ENCODE measurements at regions not wholly inside any gene's neighbourhood (a gene's known extent, or its start where the extent isn't known, plus 50 kb on each side); places are given as distances from the start of the nearest gene placed in this dataset.
A peak's percentile ranks its signal among the peaks of the same experiment; 100 is the strongest.

DNA sequence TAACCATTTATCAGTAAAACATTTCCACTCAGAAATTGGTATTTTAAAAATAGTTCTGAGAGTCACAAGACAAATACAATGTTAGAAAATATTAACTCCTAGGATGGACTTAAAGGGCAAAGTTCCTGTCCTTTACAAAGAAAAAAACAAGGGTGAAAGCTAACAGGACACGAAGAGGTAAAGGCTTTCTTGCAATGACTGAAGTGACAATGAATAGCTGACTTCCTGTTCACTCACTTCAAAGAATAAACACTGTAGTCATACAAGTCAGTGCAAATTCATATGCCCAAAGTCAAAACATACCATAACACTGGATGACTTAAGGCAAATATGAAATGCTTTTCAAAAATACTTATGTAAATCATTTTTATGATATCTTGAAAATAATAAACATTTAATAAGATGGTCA is 1389.8 kb upstream of the ALCAM start:
- Histone ChIP-seq H3K4me3 (no peak overlapping the region), H3K9me3 (no peaks in the 10 kb centered on the region), H3K27me3 (no peaks in the 10 kb centered on the region), H3K36me3 (replicated peaks in 1 of 2; ENCODE audit: insufficient read depth in 1 of 2, low read depth in 2 of 2) (no peaks in the 10 kb centered on the region), H3K4me1 (no peaks in the 10 kb centered on the region), H3K27ac (peak overlapping the region in 1 of 4 donors; percentile 12)
- intact Hi-C loops (cut with DNase I) = no loop called here
- TF ChIP-seq, protein P1, sequence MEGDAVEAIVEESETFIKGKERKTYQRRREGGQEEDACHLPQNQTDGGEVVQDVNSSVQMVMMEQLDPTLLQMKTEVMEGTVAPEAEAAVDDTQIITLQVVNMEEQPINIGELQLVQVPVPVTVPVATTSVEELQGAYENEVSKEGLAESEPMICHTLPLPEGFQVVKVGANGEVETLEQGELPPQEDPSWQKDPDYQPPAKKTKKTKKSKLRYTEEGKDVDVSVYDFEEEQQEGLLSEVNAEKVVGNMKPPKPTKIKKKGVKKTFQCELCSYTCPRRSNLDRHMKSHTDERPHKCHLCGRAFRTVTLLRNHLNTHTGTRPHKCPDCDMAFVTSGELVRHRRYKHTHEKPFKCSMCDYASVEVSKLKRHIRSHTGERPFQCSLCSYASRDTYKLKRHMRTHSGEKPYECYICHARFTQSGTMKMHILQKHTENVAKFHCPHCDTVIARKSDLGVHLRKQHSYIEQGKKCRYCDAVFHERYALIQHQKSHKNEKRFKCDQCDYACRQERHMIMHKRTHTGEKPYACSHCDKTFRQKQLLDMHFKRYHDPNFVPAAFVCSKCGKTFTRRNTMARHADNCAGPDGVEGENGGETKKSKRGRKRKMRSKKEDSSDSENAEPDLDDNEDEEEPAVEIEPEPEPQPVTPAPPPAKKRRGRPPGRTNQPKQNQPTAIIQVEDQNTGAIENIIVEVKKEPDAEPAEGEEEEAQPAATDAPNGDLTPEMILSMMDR (IDR thresholded peaks at IDR 0.05) = no peak
- TF ChIP-seq POLR2A (IDR thresholded peaks at IDR 0.05) = no peak
- DNase-seq = no peak
- peak; percentile 40 for ATAC-seq
- WGBS, 2 donors = 0 to 5% methylated on average over 1 of the region's 1 CpG

- peak overlapping the region in 1 of 4 donors; percentile 5 for H3K27ac ChIP-seq
- DNase-seq (no peak), ATAC-seq (no peak)
- H3K9me3 ChIP-seq = no peaks in the 10 kb centered on the region
- 44 to 53% methylated on average over 2 of the region's 2 CpGs for WGBS, 2 donors
- H3K4me3 ChIP-seq = no peak overlapping the region
- TF ChIP-seq, protein P1 (IDR thresholded peaks at IDR 0.05) = no peak
- no peak for TF ChIP-seq POLR2A (IDR thresholded peaks at IDR 0.05)
- no peaks in the 10 kb centered on the region for H3K36me3 ChIP-seq (replicated peaks in 1 of 2; ENCODE audit: insufficient read depth in 1 of 2, low read depth in 2 of 2)
- H3K27me3 ChIP-seq = no peaks in the 10 kb centered on the region
- H3K4me1 ChIP-seq = no peaks in the 10 kb centered on the region
- intact Hi-C loops (cut with DNase I) = no loop called here
These were observed 1389.3 kb upstream of the ALCAM start for GRCh38 chr3:103977417-103977816.

GRCh38 chr3:103991461-103992115 is 1375.1 kb upstream of the ALCAM start:
- intact Hi-C loops (cut with DNase I) = no loop called here
- WGBS, 2 donors = 56 to 64% methylated on average over 10 of the region's 10 CpGs
- no peaks in the 10 kb centered on the region for H3K36me3 ChIP-seq (replicated peaks in 1 of 2; ENCODE audit: insufficient read depth in 1 of 2, low read depth in 2 of 2)
- DNase-seq (no peak), ATAC-seq (no peak)
- no peaks in the 10 kb centered on the region for H3K4me1 ChIP-seq
- H3K4me3 ChIP-seq = no peak overlapping the region
- H3K27me3 ChIP-seq = no peaks in the 10 kb centered on the region
- H3K9me3 ChIP-seq = no peaks in the 10 kb centered on the region
- no peak for TF ChIP-seq POLR2A (IDR thresholded peaks at IDR 0.05)
- TF ChIP-seq, protein P1 (IDR thresholded peaks at IDR 0.05) = no peak
- no peak overlapping the region for H3K27ac ChIP-seq

- 76 to 88% methylated on average over 5 of the region's 5 CpGs for WGBS, 2 donors
- intact Hi-C loops (cut with DNase I) = no loop called here
These were observed 1374.2 kb upstream of the ALCAM start for GRCh38 chr3:103992469-103992868.

More at GRCh38 chr3:103992469-103992868, 1374.2 kb upstream of the ALCAM start:
- ATAC-seq (no peak), DNase-seq (no peak)
- TF ChIP-seq, protein P1 (IDR thresholded peaks at IDR 0.05) = no peak
- TF ChIP-seq POLR2A (IDR thresholded peaks at IDR 0.05) = no peak
- H3K9me3 ChIP-seq = no peaks in the 10 kb centered on the region
- H3K36me3 ChIP-seq (replicated peaks in 1 of 2; ENCODE audit: insufficient read depth in 1 of 2, low read depth in 2 of 2) = no peaks in the 10 kb centered on the region
- no peak overlapping the region for H3K27ac ChIP-seq
- H3K27me3 ChIP-seq = no peaks in the 10 kb centered on the region
- H3K4me1 ChIP-seq = no peaks in the 10 kb centered on the region
- no peak overlapping the region for H3K4me3 ChIP-seq

Data from body of pancreas (tissue), 4 donors.